ENCODE measurements at regions not wholly inside any gene's neighbourhood (a gene's known extent, or its start where the extent isn't known, plus 50 kb on each side); places are given as distances from the start of the nearest gene placed in this dataset.
A peak's percentile ranks its signal among the peaks of the same experiment; 100 is the strongest.

DNA sequence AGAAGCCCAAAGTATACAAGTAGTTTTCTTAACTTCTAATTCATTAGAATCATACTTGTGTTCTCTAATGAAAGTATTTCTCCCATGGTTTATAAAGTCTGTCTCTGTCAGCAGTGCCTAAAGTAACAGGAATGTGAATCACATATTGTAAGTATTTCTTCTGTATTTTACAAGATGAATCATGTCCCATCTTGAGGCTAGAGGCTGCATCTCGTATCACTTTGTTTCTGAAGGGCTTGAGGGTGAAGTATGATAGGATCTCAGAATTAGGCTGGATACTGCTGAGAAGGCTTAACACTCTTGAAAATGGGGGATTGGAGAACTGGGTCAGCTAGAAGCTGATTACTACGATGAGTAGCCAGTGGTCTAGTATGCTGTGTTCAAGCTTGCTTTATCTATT lies 242.2 kb upstream of the ACTBL2 start:
- peak; percentile 47 for DNase-seq (ENCODE audit: low read depth, low spot score)
- TF ChIP-seq, protein P1, sequence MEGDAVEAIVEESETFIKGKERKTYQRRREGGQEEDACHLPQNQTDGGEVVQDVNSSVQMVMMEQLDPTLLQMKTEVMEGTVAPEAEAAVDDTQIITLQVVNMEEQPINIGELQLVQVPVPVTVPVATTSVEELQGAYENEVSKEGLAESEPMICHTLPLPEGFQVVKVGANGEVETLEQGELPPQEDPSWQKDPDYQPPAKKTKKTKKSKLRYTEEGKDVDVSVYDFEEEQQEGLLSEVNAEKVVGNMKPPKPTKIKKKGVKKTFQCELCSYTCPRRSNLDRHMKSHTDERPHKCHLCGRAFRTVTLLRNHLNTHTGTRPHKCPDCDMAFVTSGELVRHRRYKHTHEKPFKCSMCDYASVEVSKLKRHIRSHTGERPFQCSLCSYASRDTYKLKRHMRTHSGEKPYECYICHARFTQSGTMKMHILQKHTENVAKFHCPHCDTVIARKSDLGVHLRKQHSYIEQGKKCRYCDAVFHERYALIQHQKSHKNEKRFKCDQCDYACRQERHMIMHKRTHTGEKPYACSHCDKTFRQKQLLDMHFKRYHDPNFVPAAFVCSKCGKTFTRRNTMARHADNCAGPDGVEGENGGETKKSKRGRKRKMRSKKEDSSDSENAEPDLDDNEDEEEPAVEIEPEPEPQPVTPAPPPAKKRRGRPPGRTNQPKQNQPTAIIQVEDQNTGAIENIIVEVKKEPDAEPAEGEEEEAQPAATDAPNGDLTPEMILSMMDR (IDR thresholded peaks at IDR 0.05; ENCODE audit: insufficient read depth, low read length, missing control alignments): no peak
- ChIA-PET CTCF (interaction anchor here (0.8 to 2.3 kb wide), 2 partner anchors 31 to 736 kb away, joined by 4 to 7 read pairs; no protein-coding TSS in a partner anchor), POLR2A (no interaction called here)
- no peak overlapping the region for H3K4me3 ChIP-seq (ENCODE audit: low read depth, low read length)

DNA sequence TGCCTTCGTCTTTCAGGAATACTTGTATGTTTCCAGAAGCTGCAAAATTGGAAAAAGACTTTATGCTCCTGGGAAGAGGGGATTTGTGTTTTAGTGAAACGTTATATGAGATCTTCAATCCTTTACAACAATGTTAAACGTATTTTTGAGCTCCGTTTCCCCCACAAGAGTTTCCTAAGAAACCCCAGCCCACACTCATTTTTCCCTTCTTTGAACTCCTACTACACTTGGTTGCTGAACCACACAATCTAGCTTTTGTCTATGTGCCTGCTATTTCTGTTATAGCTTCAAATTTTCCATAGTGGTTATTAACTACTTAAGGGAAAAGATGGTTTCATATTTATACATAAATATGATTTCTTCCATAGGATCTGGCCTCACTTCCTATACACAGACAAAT lies 238.6 kb upstream of the ACTBL2 start:
- DNase-seq (ENCODE audit: low read depth, low spot score): no peak
- TF ChIP-seq, protein P1 (IDR thresholded peaks at IDR 0.05; ENCODE audit: insufficient read depth, low read length, missing control alignments): no peak
- H3K4me3 ChIP-seq (ENCODE audit: low read depth, low read length): no peak overlapping the region
- POLR2A ChIA-PET: no interaction called here
- CTCF ChIA-PET: interaction anchor here (0.8 to 2.4 kb wide), 3 partner anchors 59 to 739 kb away, joined by 4 to 7 read pairs (median 6); no protein-coding TSS in a partner anchor

DNA sequence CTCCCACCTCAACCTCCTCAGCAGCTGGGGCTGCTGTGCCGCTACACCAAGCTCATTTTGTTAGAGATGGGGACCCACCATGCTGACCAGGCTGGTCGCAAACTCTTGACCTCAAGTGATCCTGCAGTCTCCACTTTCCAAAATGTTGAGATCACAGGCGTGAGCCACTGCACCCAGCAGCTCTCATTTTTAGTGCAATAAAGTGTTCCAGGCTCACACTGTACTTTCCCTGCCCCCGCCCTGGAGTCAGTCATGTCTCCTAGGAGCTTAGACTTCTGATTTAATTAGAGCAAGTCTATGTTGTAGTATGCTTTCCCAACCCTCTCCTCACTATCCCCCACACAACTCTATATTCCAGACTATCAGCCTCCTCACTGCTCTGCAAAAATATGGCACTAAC lies 238.0 kb upstream of the ACTBL2 start:
- TF ChIP-seq, protein P1 (IDR thresholded peaks at IDR 0.05; ENCODE audit: insufficient read depth, low read length, missing control alignments): no peak
- ChIA-PET POLR2A (no interaction called here), CTCF (interaction anchor here (0.6 to 2.4 kb wide), 4 partner anchors 10 to 740 kb away, joined by 3 to 7 read pairs (median 5); no protein-coding TSS in a partner anchor)
- H3K4me3 ChIP-seq (ENCODE audit: low read depth, low read length): no peak overlapping the region
- DNase-seq (ENCODE audit: low read depth, low spot score): no peak

DNA sequence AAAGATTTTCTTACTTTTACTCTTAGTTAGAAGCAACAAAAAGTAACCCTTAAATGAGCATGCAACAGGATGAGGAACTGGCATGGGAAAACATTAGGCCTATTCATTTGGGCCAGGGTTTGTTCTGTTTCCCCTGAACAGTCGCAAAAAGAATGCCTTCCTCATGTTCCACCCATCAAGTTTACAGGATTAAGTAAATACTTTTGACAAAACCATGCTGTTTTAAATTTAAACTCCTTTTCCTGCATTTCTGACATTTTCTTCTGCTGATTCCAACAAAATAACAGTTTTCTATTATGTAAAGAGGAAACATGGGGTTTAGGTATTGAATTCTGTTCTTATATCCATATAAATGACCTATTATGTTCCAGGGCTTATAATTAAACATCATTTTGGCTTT lies 236.6 kb upstream of the ACTBL2 start:
- H3K4me3 ChIP-seq (ENCODE audit: low read depth, low read length): no peak overlapping the region
- no peak for DNase-seq (ENCODE audit: low read depth, low spot score)
- POLR2A ChIA-PET: no interaction called here
- CTCF ChIA-PET: interaction anchor here (0.8 kb wide), 1 partner anchor 23 kb away, joined by 3 read pairs; no protein-coding TSS in a partner anchor
- TF ChIP-seq, protein P1 (IDR thresholded peaks at IDR 0.05; ENCODE audit: insufficient read depth, low read length, missing control alignments): no peak

DNA sequence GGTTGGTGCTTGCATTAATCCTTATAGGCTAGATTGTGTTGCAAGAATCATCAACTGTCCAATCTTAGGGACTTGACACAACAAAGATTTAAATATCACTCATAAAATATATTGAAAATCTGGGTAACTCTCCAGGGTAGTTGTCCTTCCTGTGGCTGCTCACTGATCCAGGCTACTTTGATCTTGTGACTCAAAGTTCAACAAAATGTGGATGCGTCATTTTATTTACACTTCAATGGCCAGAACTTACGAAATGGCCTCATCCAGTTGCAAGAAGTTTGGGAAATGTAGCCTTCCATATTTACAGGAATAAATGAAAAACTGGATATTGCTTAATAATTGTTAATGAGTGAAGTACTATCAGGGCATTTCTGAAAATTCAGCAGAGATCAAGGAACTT lies 235.5 kb upstream of the ACTBL2 start:
- no peak overlapping the region for H3K4me3 ChIP-seq (ENCODE audit: low read depth, low read length)
- CTCF ChIA-PET: no interaction called here
- no peak for DNase-seq (ENCODE audit: low read depth, low spot score)
- POLR2A ChIA-PET: no interaction called here
- TF ChIP-seq, protein P1 (IDR thresholded peaks at IDR 0.05; ENCODE audit: insufficient read depth, low read length, missing control alignments): no peak

DNA sequence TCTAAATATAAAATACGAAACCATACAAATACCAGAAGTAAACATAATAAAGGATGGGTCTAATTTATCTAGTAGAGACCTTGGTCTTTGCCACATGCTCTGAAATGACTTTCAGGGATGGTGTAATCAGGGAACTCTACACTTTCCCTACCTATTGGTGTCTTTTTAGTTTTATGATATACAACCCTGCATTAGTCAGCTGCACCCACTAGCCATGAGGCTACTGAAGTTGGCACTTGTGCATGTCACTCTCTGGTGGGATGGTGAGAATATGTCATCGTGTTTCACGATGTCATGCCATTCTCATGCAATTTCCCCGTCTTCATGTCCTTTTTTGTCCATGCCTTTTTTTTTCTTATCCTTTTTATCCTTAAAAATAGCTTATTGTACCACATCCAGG lies 234.9 kb upstream of the ACTBL2 start:
- no peak for DNase-seq (ENCODE audit: low read depth, low spot score)
- ChIA-PET POLR2A (no interaction called here), CTCF (interaction anchor here (1.3 to 2.1 kb wide), 2 partner anchors 12 to 744 kb away, joined by 3 to 6 read pairs; no protein-coding TSS in a partner anchor)
- no peak overlapping the region for H3K4me3 ChIP-seq (ENCODE audit: low read depth, low read length)
- TF ChIP-seq, protein P1 (IDR thresholded peaks at IDR 0.05; ENCODE audit: insufficient read depth, low read length, missing control alignments): no peak

Measured in AG04449 (cell line).